ENCODE measurements at regions not wholly inside any gene's neighbourhood (a gene's known extent, or its start where the extent isn't known, plus 50 kb on each side); places are given as distances from the start of the nearest gene placed in this dataset.

- TF ChIP-seq ZNF462 (CRISPR knock-in tag; IDR thresholded peaks at IDR 0.05) (no peak), NANOG (IDR thresholded peaks at IDR 0.05; ENCODE audit: borderline replicate concordance) (no peak)
Measured at GRCh38 chrX:8873956-8874355, 72.8 kb upstream of the FAM9A start (continued).

- H3K4me1 Mint-ChIP-seq = peaks cover 46% of the 10 kb centered on the region
- no peaks in the 10 kb centered on the region for H3K27me3 ChIP-seq (ENCODE audit: insufficient read depth)
- ATAC-seq = no peak
- H4K20me1 ChIP-seq (replicated peaks; ENCODE audit: insufficient read depth) = no peaks in the 10 kb centered on the region
- H3K9me3 Mint-ChIP-seq = no peaks in the 10 kb centered on the region
- H3K36me3 ChIP-seq (ENCODE audit: insufficient read depth) = no peaks in the 10 kb centered on the region
- no peak overlapping the region for H3K27ac ChIP-seq (ENCODE audit: low read depth)
- H3K4me3 Mint-ChIP-seq = no peak overlapping the region
- peaks cover 13% of the 10 kb centered on the region for H3K27me3 Mint-ChIP-seq (ENCODE audit: insufficient read depth, low read depth, poor library complexity)
- no peaks in the 10 kb centered on the region for H3K79me2 ChIP-seq (replicated peaks; ENCODE audit: insufficient read depth)
- H3F3A ChIP-seq (replicated peaks; ENCODE audit: low read depth) = no peaks in the 10 kb centered on the region
- H2AFZ ChIP-seq = no peak overlapping the region
- H3K4me1 ChIP-seq (ENCODE audit: insufficient read depth) = peaks cover 26% of the 10 kb centered on the region
- H3K27ac Mint-ChIP-seq = no peak overlapping the region
- no peaks in the 10 kb centered on the region for H3K9me2 ChIP-seq (ENCODE audit: insufficient read depth)
- DNase-seq (ENCODE audit: low spot score) = no peak
- no peak overlapping the region for H3K4me2 ChIP-seq
- H3K36me3 Mint-ChIP-seq (ENCODE audit: low read depth) = no peaks in the 10 kb centered on the region
- no peak for TF ChIP-seq NANOG (IDR thresholded peaks at IDR 0.05; ENCODE audit: borderline replicate concordance)
- TF ChIP-seq, protein P1, sequence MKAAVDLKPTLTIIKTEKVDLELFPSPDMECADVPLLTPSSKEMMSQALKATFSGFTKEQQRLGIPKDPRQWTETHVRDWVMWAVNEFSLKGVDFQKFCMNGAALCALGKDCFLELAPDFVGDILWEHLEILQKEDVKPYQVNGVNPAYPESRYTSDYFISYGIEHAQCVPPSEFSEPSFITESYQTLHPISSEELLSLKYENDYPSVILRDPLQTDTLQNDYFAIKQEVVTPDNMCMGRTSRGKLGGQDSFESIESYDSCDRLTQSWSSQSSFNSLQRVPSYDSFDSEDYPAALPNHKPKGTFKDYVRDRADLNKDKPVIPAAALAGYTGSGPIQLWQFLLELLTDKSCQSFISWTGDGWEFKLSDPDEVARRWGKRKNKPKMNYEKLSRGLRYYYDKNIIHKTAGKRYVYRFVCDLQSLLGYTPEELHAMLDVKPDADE (IDR thresholded peaks at IDR 0.05) = no peak
- TF ChIP-seq ZNF114 (CRISPR knock-in tag; IDR thresholded peaks at IDR 0.05) = no peak
- no peak overlapping the region for H3K4me3 ChIP-seq
Measured at GRCh38 chrX:8873102-8873501, 71.9 kb upstream of the FAM9A start.
